Kidney (tissue), 13 donors: ENCODE measurements at regions not wholly inside any gene's neighbourhood (a gene's known extent, or its start where the extent isn't known, plus 50 kb on each side); places are given as distances from the start of the nearest gene placed in this dataset.

Experiments
- DNase-seq, 5 donors: peaks; one replicate each; pipeline ENCODE4 v3.0.0-alpha.2; 2013 to 2020
- FAIRE-seq: peaks from 2 replicates; lab custom pipeline; 2012; peaks lifted over from hg19 to GRCh38; lab: Jason Lieb, UNC
- H3K27ac ChIP-seq, 2 donors: one replicate each; pipeline ENCODE4 v1.7.0; 2013; ENCODE audit warnings: low read depth in 2 of 2, low read length in 2 of 2, inconsistent platforms in 1 of 2
- H3K27me3 ChIP-seq: one replicate; pipeline ENCODE4 v1.7.1; 2013; ENCODE audit warnings: low read length, inconsistent platforms; ENCODE audit not compliant: control insufficient read depth, insufficient read depth
- H3K36me3 ChIP-seq, 3 donors: one replicate each; pipeline versions ENCODE4 v1.7.0 to v1.7.1; 2013; ENCODE audit warnings: low read length in 3 of 3, control low read depth in 1 of 3, inconsistent platforms in 1 of 3; ENCODE audit not compliant: insufficient read depth in 3 of 3, control insufficient read depth in 2 of 3
- H3K4me1 ChIP-seq, 3 donors: one replicate each; pipeline versions ENCODE4 v1.7.0 to v1.7.1; 2013; ENCODE audit warnings: low read length in 3 of 3, inconsistent platforms in 1 of 3, low read depth in 1 of 3; ENCODE audit not compliant: control insufficient read depth in 2 of 3, insufficient read depth in 2 of 3
- H3K4me3 ChIP-seq, 3 donors: one replicate each; pipeline versions ENCODE4 v1.7.0 to v1.8.1; 2013; ENCODE audit warnings: low read length in 3 of 3, control low read depth in 1 of 3, inconsistent platforms in 1 of 3
- H3K9ac ChIP-seq, 3 donors: one replicate each; pipeline versions ENCODE4 v1.7.0 to v1.7.1; 2013; ENCODE audit warnings: low read length in 3 of 3, control low read depth in 1 of 3, inconsistent platforms in 1 of 3
- H3K9me3 ChIP-seq, 3 donors: one replicate each; pipeline versions ENCODE4 v1.7.0 to v1.7.1; 2013; ENCODE audit warnings: low read length in 3 of 3, control low read depth in 1 of 3, inconsistent platforms in 1 of 3; ENCODE audit not compliant: control insufficient read depth in 2 of 3, insufficient read depth in 1 of 3
- CTCF ChIP-seq: IDR thresholded peaks from 3 replicates; pipeline ENCODE4 v1.5.1; 2012; ENCODE audit warnings: mild to moderate bottlenecking, moderate library complexity, borderline replicate concordance; ENCODE audit not compliant: insufficient read depth; ENCODE audit errors: extremely low read depth
- intact Hi-C: fragments of 100-400 bp; cut with DNase I; formaldehyde crosslinking; loops from one replicate; pipeline ENCODE4 v1.11.1; 2022
- donor health status: control.
- donor health status: control.
- donor health status: control.
- donor health status: control.
- donor health status: control.
- donor health status: DM: yes; HTN: yes; CAD: no.
- donor health status: Normal renal cell carcinoma (clear cell type).

GRCh38 chr3:26084629-26085028 lies 294.7 kb downstream of the OXSM start:
- Histone ChIP-seq H3K27ac (no peak overlapping the region), H3K9ac (no peak overlapping the region), H3K9me3 (no peaks in the 10 kb centered on the region), H3K36me3 (no peaks in the 10 kb centered on the region), H3K4me1 (no peaks in the 10 kb centered on the region), H3K27me3 (no peaks in the 10 kb centered on the region), H3K4me3 (no peak overlapping the region)
- peak in 1 of 5 donors; percentile 14 for DNase-seq
- FAIRE-seq, result no peak
- TF ChIP-seq CTCF, result no peak
- intact Hi-C loops, result no loop called here

- FAIRE-seq (no peak), DNase-seq (no peak)
- Histone ChIP-seq H3K27me3 (no peaks in the 10 kb centered on the region), H3K9ac (no peak overlapping the region), H3K36me3 (no peaks in the 10 kb centered on the region), H3K9me3 (no peaks in the 10 kb centered on the region), H3K4me3 (no peak overlapping the region), H3K27ac (no peak overlapping the region), H3K4me1 (peaks cover 0 to 15% (median 0%) of the 10 kb centered on the region in 3 donors)
- TF ChIP-seq CTCF, result no peak
- intact Hi-C loops, result no loop called here
Observed at GRCh38 chr3:26087751-26088150, 297.9 kb downstream of the OXSM start.

DNA sequence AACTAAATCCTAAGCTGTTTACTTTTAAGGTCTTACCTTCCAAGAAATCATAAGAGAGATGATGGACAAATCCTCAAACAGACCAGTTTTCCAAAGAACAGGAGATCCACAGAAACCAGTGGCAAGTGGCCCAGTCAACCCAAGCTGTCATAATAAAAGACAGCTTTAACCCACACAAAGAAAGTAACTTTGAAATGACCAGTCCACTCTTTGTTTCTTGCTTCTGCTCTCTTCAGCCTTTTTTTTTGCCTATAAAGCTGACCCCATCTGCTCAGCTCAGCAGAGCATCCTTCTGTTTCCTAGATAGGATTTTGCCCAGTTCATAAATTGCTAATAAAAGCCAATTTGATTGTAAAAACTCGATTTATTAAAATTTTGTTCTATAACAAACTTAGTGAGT lies 299.4 kb downstream of the OXSM start:
- DNase-seq, result no peak
- intact Hi-C loops, result no loop called here
- H3K4me3 ChIP-seq, result no peak overlapping the region
- H3K27me3 ChIP-seq, result no peaks in the 10 kb centered on the region
- no peaks in the 10 kb centered on the region for H3K36me3 ChIP-seq
- H3K9me3 ChIP-seq, result no peaks in the 10 kb centered on the region
- no peak for FAIRE-seq
- no peak overlapping the region for H3K9ac ChIP-seq
- peaks cover 0 to 15% (median 0%) of the 10 kb centered on the region in 3 donors for H3K4me1 ChIP-seq
- H3K27ac ChIP-seq, result no peak overlapping the region
- TF ChIP-seq CTCF, result no peak

DNA sequence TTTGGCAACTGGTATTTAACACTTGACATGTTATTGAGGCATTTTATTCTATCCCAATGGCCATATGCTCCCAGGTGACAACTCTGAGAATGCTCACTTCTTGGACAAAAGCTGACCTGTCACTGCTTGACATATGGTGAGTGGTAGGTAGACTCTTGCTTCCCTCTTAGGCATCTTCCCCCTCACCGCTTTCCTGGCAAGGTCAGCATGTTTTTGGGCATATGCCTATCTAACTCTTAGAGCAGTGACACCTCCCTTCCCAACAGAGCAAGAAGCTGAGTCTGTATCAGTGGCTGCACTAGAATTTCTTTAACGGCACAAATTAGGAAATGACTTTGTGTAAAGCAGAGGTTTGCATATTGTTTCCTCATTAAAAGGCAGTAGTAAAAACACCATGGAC lies 300.7 kb downstream of the OXSM start:
- Histone ChIP-seq H3K4me1 (peaks cover 0 to 15% (median 0%) of the 10 kb centered on the region in 3 donors), H3K9me3 (no peaks in the 10 kb centered on the region), H3K9ac (no peak overlapping the region), H3K4me3 (no peak overlapping the region), H3K36me3 (no peaks in the 10 kb centered on the region), H3K27ac (no peak overlapping the region), H3K27me3 (no peaks in the 10 kb centered on the region)
- DNase-seq (no peak), FAIRE-seq (no peak)
- no peak for TF ChIP-seq CTCF
- intact Hi-C loops, result no loop called here
